Endothelial cell of umbilical vein (primary cell): ENCODE measurements at regions not wholly inside any gene's neighbourhood (a gene's known extent, or its start where the extent isn't known, plus 50 kb on each side); places are given as distances from the start of the nearest gene placed in this dataset.

Source experiments
- BruUV-seq: library from RNA; stranded (reverse); fragments of 400-500 nt; replicated peaks from 2 replicates; lab custom pipeline; 2021; lab: Mats Ljungman, UMichigan
- CTCF ChIA-PET: fragments of 300-600, 350-600 bp; sonication (Branson Sonifier 250); formaldehyde crosslinking; loops from one replicate; lab custom pipeline; 2021; ENCODE audit warnings: antibody characterized with exemption, inconsistent platforms; lab: Charles Lee
- POLR2A ChIA-PET: fragments of 300-600, 350-600 bp; sonication (Branson Sonifier 250); formaldehyde crosslinking; loops from one replicate; lab custom pipeline; 2021; ENCODE audit warnings: antibody characterized with exemption, inconsistent platforms; lab: Charles Lee
- DNase-seq: peaks from one replicate; pipeline ENCODE4 v3.0.0-alpha.2; 2011; ENCODE audit warnings: low read depth, low spot score
- FAIRE-seq: peaks from 2 replicates; lab custom pipeline; 2011; peaks lifted over from hg19 to GRCh38; lab: Jason Lieb, UNC
- H2AFZ ChIP-seq: 2 replicates; pipeline ENCODE4 v1.6.0; 2012; ENCODE audit warnings: low read depth, low read length, control low read depth, inconsistent platforms
- H3K27ac ChIP-seq: 2 replicates; pipeline ENCODE4 v1.5.1; 2011; ENCODE audit warnings: low read depth, mild to moderate bottlenecking, control low read depth, low read length, moderate library complexity; ENCODE audit not compliant: insufficient read depth
- H3K27me3 ChIP-seq, 2 experiments: 2 replicates each; pipeline versions ENCODE4 v1.6.0 to v1.6.1; 2011; ENCODE audit warnings: low read length in 2 of 2, mixed read lengths in 1 of 2; ENCODE audit not compliant: control insufficient read depth in 2 of 2, insufficient read depth in 2 of 2
- H3K36me3 ChIP-seq, 2 experiments: 2 replicates in 1 of 2; 3 replicates in 1 of 2; pipeline ENCODE4 v1.5.1; 2011; ENCODE audit warnings: low read length in 2 of 2, mild to moderate bottlenecking in 1 of 2, moderate library complexity in 1 of 2; ENCODE audit not compliant: control insufficient read depth in 2 of 2, insufficient read depth in 2 of 2; ENCODE audit errors: extremely low read depth in 1 of 2
- H3K4me1 ChIP-seq: 3 replicates; pipeline ENCODE4 v1.5.1; 2011; ENCODE audit warnings: mild to moderate bottlenecking, low read length; ENCODE audit not compliant: control insufficient read depth, insufficient read depth; ENCODE audit errors: extremely low read depth
- H3K4me2 ChIP-seq: 2 replicates; pipeline ENCODE4 v1.6.1; 2011; ENCODE audit warnings: low read length, control low read depth, mixed read lengths; ENCODE audit not compliant: insufficient read depth
- H3K4me3 ChIP-seq, 3 experiments: fragments of 200-600 bp in 1 of 3; sonication (generic), shearing (Covaris generic) in 1 of 3; replicated peaks in 1 of 3; 2 replicates each; pipeline ENCODE4 v1.5.1; 2011 to 2016; ENCODE audit warnings: control low read depth in 3 of 3, low read length in 3 of 3, mild to moderate bottlenecking in 2 of 3, inconsistent platforms in 1 of 3, low read depth in 1 of 3, moderate library complexity in 1 of 3; ENCODE audit not compliant: insufficient read depth in 1 of 3
- H3K79me2 ChIP-seq: 2 replicates; pipeline ENCODE4 v1.6.0; 2012; ENCODE audit warnings: low read length, inconsistent platforms; ENCODE audit not compliant: control insufficient read depth, insufficient read depth
- H3K9ac ChIP-seq: replicated peaks from 2 replicates; pipeline ENCODE3; 2011; ENCODE audit warnings: low read length, control low read depth; ENCODE audit not compliant: insufficient read depth; ENCODE audit errors: extremely low read depth
- H3K9me1 ChIP-seq: replicated peaks from 3 replicates; pipeline ENCODE4 v1.6.0; 2011; ENCODE audit warnings: mild to moderate bottlenecking, low read length; ENCODE audit not compliant: control insufficient read depth, insufficient read depth; ENCODE audit errors: extremely low read depth
- H3K9me3 ChIP-seq: replicated peaks from 2 replicates; pipeline ENCODE4 v1.5.1; 2012; ENCODE audit warnings: low read length, inconsistent platforms; ENCODE audit not compliant: control insufficient read depth, insufficient read depth
- H4K20me1 ChIP-seq: replicated peaks from 2 replicates; pipeline ENCODE3; 2011; ENCODE audit warnings: mild to moderate bottlenecking, low read length; ENCODE audit not compliant: control insufficient read depth, insufficient read depth; ENCODE audit errors: extremely low read depth
- CTCF ChIP-seq, 2 donors: IDR thresholded peaks; 1 replicate in 1 of 2; 2 replicates in 1 of 2; pipeline ENCODE4 v1.5.1; 2011; ENCODE audit warnings: low read length in 2 of 2, mild to moderate bottlenecking in 2 of 2, moderate library complexity in 2 of 2, control low read depth in 1 of 2, inconsistent platforms in 1 of 2, low read depth in 1 of 2; ENCODE audit not compliant: insufficient read depth in 1 of 2; ENCODE audit errors: extremely low read depth in 1 of 2
- EZH2 ChIP-seq: IDR thresholded peaks from 2 replicates; pipeline ENCODE4 v1.6.1; 2012; ENCODE audit warnings: borderline replicate concordance, low read depth, mild to moderate bottlenecking, moderate library complexity, low read length, inconsistent platforms; ENCODE audit not compliant: severe bottlenecking
- FOS ChIP-seq: IDR thresholded peaks from 2 replicates; pipeline ENCODE4 v1.6.1; 2011; ENCODE audit warnings: mild to moderate bottlenecking, low read length, moderate library complexity, borderline replicate concordance; ENCODE audit not compliant: insufficient read depth
- GATA2 ChIP-seq: IDR thresholded peaks from 2 replicates; pipeline ENCODE4 v1.7.0; 2011; ENCODE audit warnings: low read depth, mild to moderate bottlenecking, moderate library complexity, mixed read lengths, low read length; ENCODE audit not compliant: insufficient read length, insufficient read depth
- JUN ChIP-seq: IDR thresholded peaks from 2 replicates; pipeline ENCODE4 v1.6.1; 2011; ENCODE audit warnings: borderline replicate concordance, low read depth; ENCODE audit not compliant: insufficient read length, insufficient read depth
- MAX ChIP-seq: IDR thresholded peaks from 2 replicates; pipeline ENCODE4 v1.6.1; 2011; ENCODE audit not compliant: insufficient read depth, insufficient read length
- MYC ChIP-seq: IDR thresholded peaks from one replicate; pipeline ENCODE4 v1.6.1; 2011; ENCODE audit warnings: mild to moderate bottlenecking, low read depth, low read length
- POLR2A ChIP-seq: IDR thresholded peaks from 2 replicates; pipeline ENCODE4 v1.6.1; 2012; ENCODE audit warnings: low read depth, mild to moderate bottlenecking, control low read depth, low read length
- POLR2AphosphoS5 ChIP-seq: IDR thresholded peaks from 2 replicates; pipeline ENCODE4 v1.6.1; 2012; ENCODE audit warnings: low read depth, mild to moderate bottlenecking, control low read depth, low read length, moderate library complexity; ENCODE audit not compliant: insufficient read depth
- dilution Hi-C: fragments of 300-500 bp; cut with MboI; formaldehyde crosslinking; loops from one replicate; pipeline ENCODE4 v1.15.0; 2019; ENCODE audit warnings: low sequenced_read_pairs; ENCODE audit not compliant: extremely low pct_ligation_motif_present
- intact Hi-C: fragments of 100-400 bp; cut with micrococcal nuclease; formaldehyde crosslinking; loops from one replicate; pipeline ENCODE4 v1.10.0; 2022

- no peaks in the 10 kb centered on the region for H3K9me1 ChIP-seq
- POLR2A ChIA-PET: no interaction called here
- no peaks in the 10 kb centered on the region for H3K36me3 ChIP-seq
- BruUV-seq: no TSS peak
- H4K20me1 ChIP-seq: no peaks in the 10 kb centered on the region
- dilution Hi-C loops (no loop called here), intact Hi-C loops (no loop called here)
- no peak overlapping the region for H2AFZ ChIP-seq
- no peak overlapping the region for H3K9ac ChIP-seq
- no peak overlapping the region for H3K4me3 ChIP-seq
- no peak for TF ChIP-seq CTCF (IDR thresholded peaks at IDR 0.05; ENCODE audit: extremely low read depth in 1 of 2, insufficient read depth in 1 of 2, low read depth in 1 of 2, low read length in 2 of 2)
- no peak for TF ChIP-seq POLR2AphosphoS5
- TF ChIP-seq POLR2A: no peak
- TF ChIP-seq MAX: no peak
- no peak for TF ChIP-seq EZH2
- TF ChIP-seq FOS: no peak
- TF ChIP-seq GATA2: no peak
- TF ChIP-seq MYC: no peak
- no peak for TF ChIP-seq JUN
- CTCF ChIA-PET: no interaction called here
- no peak overlapping the region for H3K27ac ChIP-seq
- no peak for DNase-seq
- H3K4me2 ChIP-seq: no peak overlapping the region
- H3K27me3 ChIP-seq: peaks cover 6% of the 10 kb centered on the region in 2 experiments
- no peaks in the 10 kb centered on the region for H3K9me3 ChIP-seq
- H3K79me2 ChIP-seq: no peaks in the 10 kb centered on the region
- H3K4me1 ChIP-seq: no peaks in the 10 kb centered on the region
- FAIRE-seq: no peak
Measured at GRCh38 chr20:46807998-46808397, 86.6 kb upstream of the EYA2 start.
